Stomach (tissue), 8 donors: ENCODE measurements at regions not wholly inside any gene's neighbourhood (a gene's known extent, or its start where the extent isn't known, plus 50 kb on each side); places are given as distances from the start of the nearest gene placed in this dataset.

Experiments
- DNase-seq, 2 donors: peaks; one replicate each; pipeline versions ENCODE4 v3.0.0 to v3.0.0-alpha.2; 2013 to 2019
- H3K27ac ChIP-seq, 5 donors: fragments of 200-600 bp in 4 of 5; sonication (generic) in 4 of 5; one replicate each; pipeline ENCODE4 v1.5.1; 2013 to 2019; ENCODE audit warnings: mild to moderate bottlenecking in 1 of 5, moderate library complexity in 1 of 5
- H3K27me3 ChIP-seq, 3 donors: fragments of 200-600 bp; sonication (generic); one replicate each; pipeline ENCODE4 v1.5.1; 2017 to 2019; ENCODE audit warnings: mixed run types in 1 of 3
- H3K36me3 ChIP-seq, 4 donors: fragments of 200-600 bp; sonication (generic); 1 replicate in 3 of 4; 2 replicates in 1 of 4; pipeline ENCODE4 v1.5.1; 2016 to 2019
- H3K4me1 ChIP-seq, 4 donors: fragments of 200-600 bp; sonication (generic); one replicate each; pipeline ENCODE4 v1.5.1; 2016 to 2019
- H3K4me3 ChIP-seq, 4 donors: fragments of 200-600 bp; sonication (generic) in 3 of 4; one replicate each; pipeline ENCODE4 v1.5.1; 2016 to 2019; ENCODE audit warnings: mild to moderate bottlenecking in 1 of 4
- H3K9me3 ChIP-seq, 4 donors: fragments of 200-600 bp; sonication (generic); one replicate each; pipeline ENCODE4 v1.5.1; 2016 to 2019
- EP300 ChIP-seq: sonication (generic); formaldehyde crosslinking; IDR thresholded peaks from one replicate; pipeline ENCODE4 v1.6.1; 2017; ENCODE audit warnings: antibody characterized with exemption
- POLR2A ChIP-seq, 4 donors: fragments of 450-650 bp; IDR thresholded peaks; one replicate each; pipeline ENCODE4 v1.6.1; 2016; ENCODE audit warnings: antibody characterized with exemption in 4 of 4, control low read depth in 2 of 4, mild to moderate bottlenecking in 1 of 4, moderate library complexity in 1 of 4
- POLR2AphosphoS5 ChIP-seq, 3 donors: sonication (generic); formaldehyde crosslinking; IDR thresholded peaks; one replicate each; pipeline ENCODE4 v1.6.1; 2016; ENCODE audit warnings: antibody characterized with exemption in 3 of 3
- WGBS, 5 donors: extraction: QIAGEN DNeasy Blood & Tissue Kit in 3 of 5; methylation state at CpG; one replicate each; pipeline versions ENCODE4 v1.1.5 to v1.1.7; 2013 to 2018; 5-methylcytosine and 5-hydroxymethylcytosine counted together
- intact Hi-C: fragments of 100-400 bp; cut with DNase I; formaldehyde crosslinking; loops from one replicate; pipeline ENCODE4 v1.15.1; 2023; ENCODE audit warnings: low total_unique reads
- TF ChIP-seq, protein P1 (sequence below), 7 experiments: fragments of 450-650 bp in 4 of 7; fragments of 200-600 bp in 3 of 7; sonication (generic) in 3 of 7; IDR thresholded peaks; one replicate each; pipeline ENCODE4 v1.5.1; 2016 to 2019; ENCODE audit warnings: antibody characterized with exemption in 7 of 7, control low read depth in 2 of 7, mild to moderate bottlenecking in 1 of 7
- donor health status: healthy with polysubstance abuse.
- donor health status: Bipolar disorder and iron deficiency.
- donor health status: healthy.

DNA sequence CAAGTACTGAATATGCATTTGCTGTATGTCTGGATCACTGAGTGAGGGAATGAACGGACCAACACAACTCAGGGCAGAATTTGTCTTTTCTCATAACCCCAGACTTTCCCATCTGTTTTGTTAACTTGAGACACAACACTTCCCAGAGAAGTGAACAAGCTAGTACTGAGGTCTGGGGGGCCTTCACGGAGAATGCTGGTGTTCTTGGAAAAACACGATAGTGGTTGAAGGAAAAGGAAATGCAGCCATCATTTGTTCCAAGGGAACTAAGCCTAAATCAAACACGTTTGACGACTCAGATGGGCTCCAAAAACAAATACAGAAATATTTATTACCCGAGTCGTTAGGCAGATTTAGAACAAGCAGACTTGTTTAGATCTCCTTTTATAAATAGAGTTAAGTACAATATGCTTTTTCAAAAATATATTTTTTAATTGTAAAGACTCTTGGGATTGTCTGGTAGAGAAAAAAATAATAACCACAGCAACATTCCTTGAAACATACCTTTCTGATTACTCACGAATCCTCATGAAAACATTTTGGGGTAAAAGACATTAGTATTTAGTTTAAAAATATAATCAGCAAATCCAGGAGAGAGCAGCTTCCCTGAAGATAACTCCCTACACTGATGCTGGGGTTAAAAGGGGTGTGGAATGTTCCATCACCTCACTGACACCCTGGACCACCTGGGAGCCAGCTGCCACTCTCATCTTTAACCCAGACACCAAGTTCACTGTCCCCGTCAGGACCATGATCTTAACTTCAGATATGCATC, 427.7 kb upstream of the RUNX1 start:
- H3K27ac ChIP-seq = peak overlapping the region in 3 of 5 donors; percentile 52 to 65 (median 58)
- H3K36me3 ChIP-seq = no peaks in the 10 kb centered on the region
- intact Hi-C loops = no loop called here
- H3K27me3 ChIP-seq = no peaks in the 10 kb centered on the region
- TF ChIP-seq POLR2AphosphoS5 (IDR thresholded peaks at IDR 0.05) (no peak), EP300 (no peak), POLR2A (IDR thresholded peaks at IDR 0.05) (no peak)
- TF ChIP-seq, protein P1, sequence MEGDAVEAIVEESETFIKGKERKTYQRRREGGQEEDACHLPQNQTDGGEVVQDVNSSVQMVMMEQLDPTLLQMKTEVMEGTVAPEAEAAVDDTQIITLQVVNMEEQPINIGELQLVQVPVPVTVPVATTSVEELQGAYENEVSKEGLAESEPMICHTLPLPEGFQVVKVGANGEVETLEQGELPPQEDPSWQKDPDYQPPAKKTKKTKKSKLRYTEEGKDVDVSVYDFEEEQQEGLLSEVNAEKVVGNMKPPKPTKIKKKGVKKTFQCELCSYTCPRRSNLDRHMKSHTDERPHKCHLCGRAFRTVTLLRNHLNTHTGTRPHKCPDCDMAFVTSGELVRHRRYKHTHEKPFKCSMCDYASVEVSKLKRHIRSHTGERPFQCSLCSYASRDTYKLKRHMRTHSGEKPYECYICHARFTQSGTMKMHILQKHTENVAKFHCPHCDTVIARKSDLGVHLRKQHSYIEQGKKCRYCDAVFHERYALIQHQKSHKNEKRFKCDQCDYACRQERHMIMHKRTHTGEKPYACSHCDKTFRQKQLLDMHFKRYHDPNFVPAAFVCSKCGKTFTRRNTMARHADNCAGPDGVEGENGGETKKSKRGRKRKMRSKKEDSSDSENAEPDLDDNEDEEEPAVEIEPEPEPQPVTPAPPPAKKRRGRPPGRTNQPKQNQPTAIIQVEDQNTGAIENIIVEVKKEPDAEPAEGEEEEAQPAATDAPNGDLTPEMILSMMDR (IDR thresholded peaks at IDR 0.05) = no peak
- H3K4me3 ChIP-seq = no peak overlapping the region
- peaks cover 0 to 20% (median 4%) of the 10 kb centered on the region in 4 donors for H3K4me1 ChIP-seq
- no peaks in the 10 kb centered on the region for H3K9me3 ChIP-seq
- WGBS, 5 donors = 44 to 67% (median 58%) methylated on average over 9 of the region's 9 CpGs
- peak in 1 of 2 donors; percentile 46 for DNase-seq

- H3K36me3 ChIP-seq = no peaks in the 10 kb centered on the region
- 49 to 68% (median 63%) methylated on average over 4 of the region's 4 CpGs for WGBS, 5 donors
- TF ChIP-seq POLR2AphosphoS5 (IDR thresholded peaks at IDR 0.05) (no peak), EP300 (no peak), POLR2A (IDR thresholded peaks at IDR 0.05) (no peak)
- TF ChIP-seq, protein P1 (IDR thresholded peaks at IDR 0.05) = no peak
- H3K4me3 ChIP-seq = no peak overlapping the region
- H3K27me3 ChIP-seq = no peaks in the 10 kb centered on the region
- H3K4me1 ChIP-seq = peaks cover 0 to 29% (median 4%) of the 10 kb centered on the region in 4 donors
- H3K27ac ChIP-seq = peak overlapping the region in 4 of 5 donors; percentile 38 to 65 (median 55)
- intact Hi-C loops = no loop called here
- no peak for DNase-seq
- no peaks in the 10 kb centered on the region for H3K9me3 ChIP-seq
These were observed 426.7 kb upstream of the RUNX1 start for GRCh38 chr21:35475762-35476161.

- Histone ChIP-seq H3K4me3 (no peak overlapping the region), H3K36me3 (no peaks in the 10 kb centered on the region), H3K4me1 (peaks cover 0 to 29% (median 4%) of the 10 kb centered on the region in 4 donors), H3K9me3 (no peaks in the 10 kb centered on the region), H3K27ac (peak overlapping the region in 3 of 5 donors; percentile 52 to 65 (median 58)), H3K27me3 (no peaks in the 10 kb centered on the region)
- intact Hi-C loops = no loop called here
- TF ChIP-seq POLR2AphosphoS5 (IDR thresholded peaks at IDR 0.05) = no peak
- TF ChIP-seq, protein P1 (IDR thresholded peaks at IDR 0.05) = no peak
- no peak for TF ChIP-seq EP300
- TF ChIP-seq POLR2A (IDR thresholded peaks at IDR 0.05) = no peak
- no peak for DNase-seq
These were observed 425.9 kb upstream of the RUNX1 start for GRCh38 chr21:35475009-35475408.

- H3K36me3 ChIP-seq = no peaks in the 10 kb centered on the region
- no peaks in the 10 kb centered on the region for H3K27me3 ChIP-seq
- intact Hi-C loops = no loop called here
- H3K4me1 ChIP-seq = peaks cover 0 to 29% (median 4%) of the 10 kb centered on the region in 4 donors
- H3K4me3 ChIP-seq = no peak overlapping the region
- no peaks in the 10 kb centered on the region for H3K9me3 ChIP-seq
- TF ChIP-seq, protein P1 (IDR thresholded peaks at IDR 0.05) = no peak
- TF ChIP-seq POLR2A (IDR thresholded peaks at IDR 0.05) (no peak), POLR2AphosphoS5 (IDR thresholded peaks at IDR 0.05) (no peak), EP300 (no peak)
- WGBS, 5 donors = 84 to 97% (median 89%) methylated on average over 1 of the region's 1 CpG
- H3K27ac ChIP-seq = no peak overlapping the region
- no peak for DNase-seq
These were observed 424.4 kb upstream of the RUNX1 start for GRCh38 chr21:35473496-35473895.
